ENCODE measurements at regions not wholly inside any gene's neighbourhood (a gene's known extent, or its start where the extent isn't known, plus 50 kb on each side); places are given as distances from the start of the nearest gene placed in this dataset.

DNA sequence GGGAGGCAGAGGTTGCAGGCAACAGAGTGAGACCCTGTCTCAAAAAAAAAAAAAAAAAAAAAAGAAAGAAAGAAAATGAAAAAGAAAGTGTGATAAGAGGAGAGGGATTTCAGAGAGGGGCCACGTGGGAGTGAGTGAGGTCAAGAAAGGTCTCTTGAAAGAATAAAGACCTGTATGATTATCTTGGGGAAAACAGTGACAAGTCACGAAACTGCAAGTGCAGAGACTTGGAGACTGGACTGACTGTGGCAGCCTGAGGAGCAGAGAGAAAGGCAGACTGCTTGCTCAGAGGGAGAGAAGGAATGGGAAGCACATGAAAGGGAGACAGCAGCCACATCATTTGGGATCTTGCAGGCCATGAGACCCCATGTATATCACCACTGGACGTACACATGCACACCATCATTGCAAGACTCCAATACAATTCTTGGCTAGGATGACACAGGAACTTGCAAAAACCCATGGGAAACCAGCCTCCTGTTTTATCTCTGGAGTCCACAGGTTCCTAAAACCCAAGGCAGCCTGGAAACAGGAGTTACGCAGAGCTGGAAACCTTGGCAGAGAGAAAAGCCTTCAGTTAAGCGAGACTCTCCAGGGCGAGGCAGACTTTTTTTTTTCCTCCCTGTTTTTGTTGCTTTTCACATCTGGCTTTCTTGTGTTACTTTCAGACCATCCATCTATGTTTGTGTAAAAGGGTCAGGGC lies 207.0 kb upstream of the TBL1X start:
- TF ChIP-seq, protein P1, sequence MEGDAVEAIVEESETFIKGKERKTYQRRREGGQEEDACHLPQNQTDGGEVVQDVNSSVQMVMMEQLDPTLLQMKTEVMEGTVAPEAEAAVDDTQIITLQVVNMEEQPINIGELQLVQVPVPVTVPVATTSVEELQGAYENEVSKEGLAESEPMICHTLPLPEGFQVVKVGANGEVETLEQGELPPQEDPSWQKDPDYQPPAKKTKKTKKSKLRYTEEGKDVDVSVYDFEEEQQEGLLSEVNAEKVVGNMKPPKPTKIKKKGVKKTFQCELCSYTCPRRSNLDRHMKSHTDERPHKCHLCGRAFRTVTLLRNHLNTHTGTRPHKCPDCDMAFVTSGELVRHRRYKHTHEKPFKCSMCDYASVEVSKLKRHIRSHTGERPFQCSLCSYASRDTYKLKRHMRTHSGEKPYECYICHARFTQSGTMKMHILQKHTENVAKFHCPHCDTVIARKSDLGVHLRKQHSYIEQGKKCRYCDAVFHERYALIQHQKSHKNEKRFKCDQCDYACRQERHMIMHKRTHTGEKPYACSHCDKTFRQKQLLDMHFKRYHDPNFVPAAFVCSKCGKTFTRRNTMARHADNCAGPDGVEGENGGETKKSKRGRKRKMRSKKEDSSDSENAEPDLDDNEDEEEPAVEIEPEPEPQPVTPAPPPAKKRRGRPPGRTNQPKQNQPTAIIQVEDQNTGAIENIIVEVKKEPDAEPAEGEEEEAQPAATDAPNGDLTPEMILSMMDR (conservative IDR thresholded peaks at IDR 0.05; ENCODE audit: low read depth, low read length), result no peak
- no peak for TF ChIP-seq EZH2 (IDR thresholded peaks at IDR 0.05; ENCODE audit: low read length, unreplicated experiment)
- TF ChIP-seq EZH2phosphoT487 (IDR thresholded peaks at IDR 0.05; ENCODE audit: borderline replicate concordance, low read length), result no peak

Data from PC-3 (cell line).